GM12878 (cell line): ENCODE measurements at regions not wholly inside any gene's neighbourhood (a gene's known extent, or its start where the extent isn't known, plus 50 kb on each side); places are given as distances from the start of the nearest gene placed in this dataset.

Experiments
- ATAC-seq: fragments of 200-7000 bp; cut with Tn5 transposase; 3 replicates; pipeline ENCODE4 v1.9.1; 2020; ENCODE audit warnings: mild to moderate bottlenecking, moderate library complexity
- BruUV-seq: library from RNA; stranded (reverse); fragments of 400-500 nt; replicated peaks from 2 replicates; lab custom pipeline; 2021; lab: Mats Ljungman, UMichigan
- CTCF ChIA-PET: fragments of 300-600 bp; sonication (Branson Sonifier 250); formaldehyde crosslinking; extraction: SDS; loops from one replicate; lab custom pipeline; 2021; ENCODE audit warnings: inconsistent platforms; lab: Yijun Ruan, JAX
- POLR2A ChIA-PET: fragments of 350-600 bp; formaldehyde crosslinking; extraction: SDS; loops from one replicate; lab custom pipeline; 2021; ENCODE audit warnings: inconsistent platforms; lab: Charles Lee
- RAD21 ChIA-PET: fragments of 300-600 bp; sonication (Branson Sonifier 250); formaldehyde crosslinking; loops from one replicate; lab custom pipeline; 2023; ENCODE audit warnings: antibody characterized with exemption; ENCODE audit not compliant: unreplicated experiment; lab: Charles Lee
- SMC1A ChIA-PET: fragments of 300-600 bp; sonication (Branson Sonifier 250); formaldehyde crosslinking; loops from one replicate; lab custom pipeline; 2023; ENCODE audit not compliant: unreplicated experiment, uncharacterized antibody; lab: Charles Lee
- DNase-seq: peaks from one replicate; pipeline ENCODE4 v3.0.0-alpha.2; 2011; ENCODE audit warnings: low read depth, low spot score
- FAIRE-seq: peaks from 3 replicates; lab custom pipeline; 2011; peaks lifted over from hg19 to GRCh38; lab: Jason Lieb, UNC
- H2AFZ ChIP-seq: 2 replicates; pipeline ENCODE4 v1.6.0; 2011; ENCODE audit warnings: low read depth, low read length, control low read depth; ENCODE audit not compliant: control insufficient read depth
- H3K27ac ChIP-seq: 2 replicates; pipeline ENCODE4 v1.5.1; 2011; ENCODE audit warnings: control low read depth; ENCODE audit not compliant: control insufficient read depth, insufficient read depth
- H3K27me3 ChIP-seq, 2 experiments: replicated peaks in 1 of 2; 2 replicates each; pipeline versions ENCODE4 v1.6.0 to v1.6.1; 2011; ENCODE audit warnings: low read length in 1 of 2; ENCODE audit not compliant: control insufficient read depth in 2 of 2, insufficient read depth in 2 of 2
- H3K36me3 ChIP-seq, 2 experiments: 2 replicates each; pipeline ENCODE4 v1.5.1; 2011; ENCODE audit warnings: low read length in 1 of 2; ENCODE audit not compliant: control insufficient read depth in 2 of 2, insufficient read depth in 2 of 2
- H3K4me1 ChIP-seq: 2 replicates; pipeline ENCODE4 v1.6.1; 2011; ENCODE audit warnings: mild to moderate bottlenecking, low read length, moderate library complexity, mixed read lengths; ENCODE audit not compliant: control insufficient read depth, insufficient read depth
- H3K4me2 ChIP-seq: 2 replicates; pipeline ENCODE4 v1.6.0; 2011; ENCODE audit warnings: control low read depth; ENCODE audit not compliant: control insufficient read depth, insufficient read depth
- H3K4me3 ChIP-seq: fragments of 200-600 bp; sonication (generic); 2 replicates; pipeline ENCODE4 v1.5.1; 2016
- H3K79me2 ChIP-seq: 2 replicates; pipeline ENCODE4 v1.6.0; 2011; ENCODE audit warnings: low read length; ENCODE audit not compliant: control insufficient read depth, insufficient read depth
- H3K9ac ChIP-seq: 2 replicates; pipeline ENCODE4 v1.8.0; 2011; ENCODE audit warnings: low read length, control low read depth, mixed read lengths; ENCODE audit not compliant: control insufficient read depth, insufficient read depth
- H3K9me3 ChIP-seq: replicated peaks from 3 replicates; pipeline ENCODE4 v1.5.1; 2011; ENCODE audit warnings: mild to moderate bottlenecking, low read length; ENCODE audit not compliant: control insufficient read depth, insufficient read depth
- H4K20me1 ChIP-seq: 2 replicates; pipeline ENCODE4 v1.6.0; 2011; ENCODE audit not compliant: control insufficient read depth, insufficient read depth
- CEBPB ChIP-seq, 2 experiments: fragments of 150-350 bp in 1 of 2; IDR thresholded peaks; 2 replicates each; pipeline ENCODE4 v1.6.1; 2012 to 2014; ENCODE audit warnings: low read depth in 2 of 2, low read length in 2 of 2, borderline replicate concordance in 1 of 2, inconsistent platforms in 1 of 2
- CHD4 ChIP-seq: fragments of 200-600 bp; sonication (generic); IDR thresholded peaks from 2 replicates; pipeline ENCODE4 v1.6.1; 2016; ENCODE audit warnings: mild to moderate bottlenecking
- EP300 ChIP-seq, 2 experiments: fragments of 150-350 bp in 1 of 2; IDR thresholded peaks; 2 replicates each; pipeline ENCODE4 v1.6.1; 2011 to 2012; ENCODE audit warnings: low read depth in 2 of 2, low read length in 2 of 2, borderline replicate concordance in 1 of 2, improper control_type of control experiment in 1 of 2, inconsistent platforms in 1 of 2; ENCODE audit not compliant: control insufficient read depth in 1 of 2
- FOXM1 ChIP-seq: IDR thresholded peaks from 2 replicates; pipeline ENCODE4 v1.6.1; 2012; ENCODE audit warnings: low read depth, mild to moderate bottlenecking, inconsistent platforms, low read length, moderate library complexity
- JUNB ChIP-seq: IDR thresholded peaks from 2 replicates; pipeline ENCODE4 v1.6.1; 2016; ENCODE audit warnings: antibody characterized with exemption, mild to moderate bottlenecking
- LARP7 ChIP-seq: fragments of 450-650 bp; IDR thresholded peaks from 2 replicates; pipeline ENCODE4 v1.6.1; 2017; ENCODE audit warnings: mild to moderate bottlenecking
- TCF3 ChIP-seq: IDR thresholded peaks from 2 replicates; pipeline ENCODE4 v1.6.1; 2012; ENCODE audit warnings: low read depth, mild to moderate bottlenecking, low read length, borderline replicate concordance; ENCODE audit not compliant: insufficient read depth
- WGBS: methylation state at CpG from one replicate; pipeline ENCODE4 v1.1.6; 2016; ENCODE audit warnings: low lambda C conversion rate; ENCODE audit not compliant: insufficient replicate concordance, insufficient coverage; ENCODE audit errors: missing lambda C conversion rate; 5-methylcytosine and 5-hydroxymethylcytosine counted together
- in situ Hi-C: fragments of 300-500 bp; cut with MboI; formaldehyde crosslinking; loops from 9 replicates; pipeline ENCODE4 v1.14.3; 2018; ENCODE audit warnings: mixed read lengths
- intact Hi-C: fragments of 100-400 bp; cut with micrococcal nuclease; formaldehyde crosslinking; loops from one replicate; pipeline ENCODE4 v1.14.2; 2022; ENCODE audit not compliant: unreplicated experiment
- TF ChIP-seq, protein P1 (sequence below): IDR thresholded peaks from 2 replicates; pipeline ENCODE4 v1.6.1; 2012; ENCODE audit warnings: low read length, inconsistent platforms
- TF ChIP-seq, protein P2 (sequence below): IDR thresholded peaks from 2 replicates; pipeline ENCODE4 v1.6.1; 2011; ENCODE audit warnings: borderline replicate concordance, low read depth, mild to moderate bottlenecking, moderate library complexity, low read length; ENCODE audit not compliant: insufficient read depth, poor library complexity, severe bottlenecking
- TF ChIP-seq, protein P3 (sequence below): fragments of 450-650 bp; IDR thresholded peaks from 2 replicates; pipeline ENCODE4 v1.6.1; 2016; ENCODE audit warnings: mild to moderate bottlenecking
- TF ChIP-seq, protein P4 (sequence below): fragments of 450-650 bp; IDR thresholded peaks from 2 replicates; pipeline ENCODE4 v1.6.1; 2017; ENCODE audit warnings: mild to moderate bottlenecking, low read depth, inconsistent platforms; ENCODE audit not compliant: poor library complexity, severe bottlenecking

DNA sequence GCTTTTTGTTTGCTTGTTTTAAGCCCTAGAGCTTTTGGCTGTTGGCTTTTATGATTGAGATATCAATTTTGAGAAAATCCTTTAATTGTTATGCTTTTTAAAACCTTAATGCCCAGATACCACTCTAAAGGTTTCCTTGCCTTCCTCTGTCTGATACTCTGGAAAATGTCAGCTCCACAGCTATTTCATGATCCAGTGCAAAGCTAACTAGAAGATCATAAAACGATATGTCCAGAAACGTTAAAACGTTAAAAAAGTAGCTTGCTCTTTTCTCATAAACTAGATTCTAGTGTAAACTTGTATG lies 189.5 kb upstream of the TENT5A start (continued):
- TF ChIP-seq FOXM1, result no peak

DNA sequence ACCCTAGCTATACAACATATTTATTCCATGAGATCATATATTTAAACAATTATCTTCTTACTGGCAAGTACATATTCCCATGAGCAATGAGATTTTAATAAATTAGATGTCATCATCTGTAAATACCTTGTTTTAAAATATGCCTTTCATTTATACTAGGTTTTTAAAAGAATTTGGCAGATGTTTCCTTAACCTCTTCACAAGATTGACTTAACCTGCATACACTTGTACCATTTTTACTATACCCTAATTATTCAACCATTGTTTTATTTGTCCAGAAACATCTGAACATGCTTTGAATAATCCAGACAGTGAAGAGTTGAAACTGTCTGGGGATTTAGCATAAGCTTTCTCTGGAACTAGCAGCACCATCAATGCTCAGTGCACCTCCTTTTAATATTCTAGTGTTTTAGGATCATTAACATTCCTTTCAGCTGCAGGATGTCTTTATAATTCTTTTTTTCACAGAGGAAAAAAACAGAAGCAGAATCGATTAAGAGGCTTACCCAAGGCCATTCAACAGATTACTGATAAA lies 188.0 kb upstream of the TENT5A start:
- H3K4me3 ChIP-seq, result no peak overlapping the region
- no peaks in the 10 kb centered on the region for H3K9me3 ChIP-seq
- H3K9ac ChIP-seq, result no peak overlapping the region
- no peak overlapping the region for H3K4me2 ChIP-seq
- no TSS peak for BruUV-seq
- 6% methylated on average over 1 of the region's 1 CpG for WGBS
- H4K20me1 ChIP-seq, result no peaks in the 10 kb centered on the region
- SMC1A ChIA-PET, result interaction anchor here (1.1 to 5.6 kb wide), 7 partner anchors 9 to 148 kb away, joined by 3 to 63 read pairs (median 7); no protein-coding TSS in a partner anchor
- CTCF ChIA-PET, result interaction anchor here (0.6 to 4.5 kb wide), 6 partner anchors 9 to 40 kb away, joined by 3 to 14 read pairs (median 4); no protein-coding TSS in a partner anchor
- TF ChIP-seq CEBPB (IDR thresholded peaks at IDR 0.05; ENCODE audit: borderline replicate concordance in 1 of 2, low read depth in 2 of 2, low read length in 2 of 2) (no peak), JUNB (no peak), EP300 (IDR thresholded peaks at IDR 0.05; ENCODE audit: borderline replicate concordance in 1 of 2, control insufficient read depth in 1 of 2, low read depth in 2 of 2, low read length in 2 of 2) (no peak), LARP7 (no peak), TCF3 (no peak), CHD4 (no peak)
- TF ChIP-seq, protein P1, sequence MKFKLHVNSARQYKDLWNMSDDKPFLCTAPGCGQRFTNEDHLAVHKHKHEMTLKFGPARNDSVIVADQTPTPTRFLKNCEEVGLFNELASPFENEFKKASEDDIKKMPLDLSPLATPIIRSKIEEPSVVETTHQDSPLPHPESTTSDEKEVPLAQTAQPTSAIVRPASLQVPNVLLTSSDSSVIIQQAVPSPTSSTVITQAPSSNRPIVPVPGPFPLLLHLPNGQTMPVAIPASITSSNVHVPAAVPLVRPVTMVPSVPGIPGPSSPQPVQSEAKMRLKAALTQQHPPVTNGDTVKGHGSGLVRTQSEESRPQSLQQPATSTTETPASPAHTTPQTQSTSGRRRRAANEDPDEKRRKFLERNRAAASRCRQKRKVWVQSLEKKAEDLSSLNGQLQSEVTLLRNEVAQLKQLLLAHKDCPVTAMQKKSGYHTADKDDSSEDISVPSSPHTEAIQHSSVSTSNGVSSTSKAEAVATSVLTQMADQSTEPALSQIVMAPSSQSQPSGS, result no peak
- TF ChIP-seq, protein P2, sequence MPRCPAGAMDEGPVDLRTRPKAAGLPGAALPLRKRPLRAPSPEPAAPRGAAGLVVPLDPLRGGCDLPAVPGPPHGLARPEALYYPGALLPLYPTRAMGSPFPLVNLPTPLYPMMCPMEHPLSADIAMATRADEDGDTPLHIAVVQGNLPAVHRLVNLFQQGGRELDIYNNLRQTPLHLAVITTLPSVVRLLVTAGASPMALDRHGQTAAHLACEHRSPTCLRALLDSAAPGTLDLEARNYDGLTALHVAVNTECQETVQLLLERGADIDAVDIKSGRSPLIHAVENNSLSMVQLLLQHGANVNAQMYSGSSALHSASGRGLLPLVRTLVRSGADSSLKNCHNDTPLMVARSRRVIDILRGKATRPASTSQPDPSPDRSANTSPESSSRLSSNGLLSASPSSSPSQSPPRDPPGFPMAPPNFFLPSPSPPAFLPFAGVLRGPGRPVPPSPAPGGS, result no peak
- TF ChIP-seq, protein P3, sequence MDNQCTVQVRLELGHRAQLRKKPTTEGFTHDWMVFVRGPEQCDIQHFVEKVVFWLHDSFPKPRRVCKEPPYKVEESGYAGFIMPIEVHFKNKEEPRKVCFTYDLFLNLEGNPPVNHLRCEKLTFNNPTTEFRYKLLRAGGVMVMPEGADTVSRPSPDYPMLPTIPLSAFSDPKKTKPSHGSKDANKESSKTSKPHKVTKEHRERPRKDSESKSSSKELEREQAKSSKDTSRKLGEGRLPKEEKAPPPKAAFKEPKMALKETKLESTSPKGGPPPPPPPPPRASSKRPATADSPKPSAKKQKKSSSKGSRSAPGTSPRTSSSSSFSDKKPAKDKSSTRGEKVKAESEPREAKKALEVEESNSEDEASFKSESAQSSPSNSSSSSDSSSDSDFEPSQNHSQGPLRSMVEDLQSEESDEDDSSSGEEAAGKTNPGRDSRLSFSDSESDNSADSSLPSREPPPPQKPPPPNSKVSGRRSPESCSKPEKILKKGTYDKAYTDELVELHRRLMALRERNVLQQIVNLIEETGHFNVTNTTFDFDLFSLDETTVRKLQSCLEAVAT, result no peak
- TF ChIP-seq, protein P4, sequence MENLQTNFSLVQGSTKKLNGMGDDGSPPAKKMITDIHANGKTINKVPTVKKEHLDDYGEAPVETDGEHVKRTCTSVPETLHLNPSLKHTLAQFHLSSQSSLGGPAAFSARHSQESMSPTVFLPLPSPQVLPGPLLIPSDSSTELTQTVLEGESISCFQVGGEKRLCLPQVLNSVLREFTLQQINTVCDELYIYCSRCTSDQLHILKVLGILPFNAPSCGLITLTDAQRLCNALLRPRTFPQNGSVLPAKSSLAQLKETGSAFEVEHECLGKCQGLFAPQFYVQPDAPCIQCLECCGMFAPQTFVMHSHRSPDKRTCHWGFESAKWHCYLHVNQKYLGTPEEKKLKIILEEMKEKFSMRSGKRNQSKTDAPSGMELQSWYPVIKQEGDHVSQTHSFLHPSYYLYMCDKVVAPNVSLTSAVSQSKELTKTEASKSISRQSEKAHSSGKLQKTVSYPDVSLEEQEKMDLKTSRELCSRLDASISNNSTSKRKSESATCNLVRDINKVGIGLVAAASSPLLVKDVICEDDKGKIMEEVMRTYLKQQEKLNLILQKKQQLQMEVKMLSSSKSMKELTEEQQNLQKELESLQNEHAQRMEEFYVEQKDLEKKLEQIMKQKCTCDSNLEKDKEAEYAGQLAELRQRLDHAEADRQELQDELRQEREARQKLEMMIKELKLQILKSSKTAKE, result no peak
- TF ChIP-seq, all 136 proteins: peak for 0
- ChIA-PET POLR2A (interaction anchor here (3.8 to 5.1 kb wide), 2 partner anchors 10 to 33 kb away, joined by 15 to 25 read pairs; no protein-coding TSS in a partner anchor), RAD21 (interaction anchor here (1.3 to 3.5 kb wide), 4 partner anchors 9 to 187 kb away, joined by 3 to 20 read pairs (median 6); no protein-coding TSS in a partner anchor)
- Histone ChIP-seq H3K79me2 (no peaks in the 10 kb centered on the region), H3K4me1 (no peaks in the 10 kb centered on the region), H3K27me3 (no peaks in the 10 kb centered on the region), H3K36me3 (no peaks in the 10 kb centered on the region), H2AFZ (no peak overlapping the region), H3K27ac (no peak overlapping the region)
- intact Hi-C loops, result no loop called here
- FAIRE-seq (no peak), DNase-seq (no peak), ATAC-seq (no peak)
- in situ Hi-C loops, result no loop called here
